OCI-LY1 (cell line): ENCODE measurements at regions not wholly inside any gene's neighbourhood (a gene's known extent, or its start where the extent isn't known, plus 50 kb on each side); places are given as distances from the start of the nearest gene placed in this dataset.

Experiments
- EZH2 ChIP-seq: fragments of 200-600 bp; sonication (generic), shearing (Covaris generic); IDR thresholded peaks from 2 replicates; pipeline ENCODE4 v1.8.0; 2017; ENCODE audit warnings: borderline replicate concordance, mixed run types, mild to moderate bottlenecking, antibody characterized with exemption, low read length, moderate library complexity, mixed read lengths
- TF ChIP-seq, protein P1 (sequence below): fragments of 200-600 bp; sonication (generic), shearing (Covaris generic); IDR thresholded peaks from 2 replicates; pipeline ENCODE4 v1.5.1; 2017; ENCODE audit warnings: mild to moderate bottlenecking, antibody characterized with exemption, low read length, moderate library complexity, mixed read lengths

DNA sequence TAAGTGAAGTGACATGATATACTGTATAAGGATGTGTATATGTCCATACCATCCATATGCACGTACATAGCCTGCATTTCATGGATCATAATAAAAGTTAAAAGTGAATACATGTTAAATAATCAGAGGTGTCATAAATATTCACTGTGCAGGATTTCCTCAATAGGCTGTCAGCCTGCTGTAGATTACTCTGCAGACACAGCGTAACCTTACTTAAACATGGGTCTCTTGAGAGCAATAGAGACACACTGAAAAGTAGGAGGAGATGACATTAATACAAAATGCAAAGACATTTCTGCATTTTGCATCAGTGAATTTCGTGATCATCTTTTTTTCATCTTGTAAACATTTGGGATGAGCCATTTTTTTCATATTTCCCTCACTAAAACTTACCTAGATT, 955.2 kb upstream of the DIAPH2 start:
- TF ChIP-seq, protein P1, sequence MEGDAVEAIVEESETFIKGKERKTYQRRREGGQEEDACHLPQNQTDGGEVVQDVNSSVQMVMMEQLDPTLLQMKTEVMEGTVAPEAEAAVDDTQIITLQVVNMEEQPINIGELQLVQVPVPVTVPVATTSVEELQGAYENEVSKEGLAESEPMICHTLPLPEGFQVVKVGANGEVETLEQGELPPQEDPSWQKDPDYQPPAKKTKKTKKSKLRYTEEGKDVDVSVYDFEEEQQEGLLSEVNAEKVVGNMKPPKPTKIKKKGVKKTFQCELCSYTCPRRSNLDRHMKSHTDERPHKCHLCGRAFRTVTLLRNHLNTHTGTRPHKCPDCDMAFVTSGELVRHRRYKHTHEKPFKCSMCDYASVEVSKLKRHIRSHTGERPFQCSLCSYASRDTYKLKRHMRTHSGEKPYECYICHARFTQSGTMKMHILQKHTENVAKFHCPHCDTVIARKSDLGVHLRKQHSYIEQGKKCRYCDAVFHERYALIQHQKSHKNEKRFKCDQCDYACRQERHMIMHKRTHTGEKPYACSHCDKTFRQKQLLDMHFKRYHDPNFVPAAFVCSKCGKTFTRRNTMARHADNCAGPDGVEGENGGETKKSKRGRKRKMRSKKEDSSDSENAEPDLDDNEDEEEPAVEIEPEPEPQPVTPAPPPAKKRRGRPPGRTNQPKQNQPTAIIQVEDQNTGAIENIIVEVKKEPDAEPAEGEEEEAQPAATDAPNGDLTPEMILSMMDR = no peak
- TF ChIP-seq EZH2 = no peak
